VCaP (cell line): ENCODE measurements at regions not wholly inside any gene's neighbourhood (a gene's known extent, or its start where the extent isn't known, plus 50 kb on each side); places are given as distances from the start of the nearest gene placed in this dataset.

Experiments used
- H3K27ac ChIP-seq: fragments of 450-650 bp; 2 replicates; pipeline ENCODE4 v1.5.1; 2017
- CTCF ChIP-seq: fragments of 450-650 bp; conservative IDR thresholded peaks from 2 replicates; pipeline ENCODE4 v1.5.1; 2017; ENCODE audit warnings: mild to moderate bottlenecking, moderate library complexity

- no peak overlapping the region for H3K27ac ChIP-seq
- TF ChIP-seq CTCF = no peak
These were observed 808.8 kb downstream of the GALC start for GRCh38 chr14:87184180-87184579.

- no peak overlapping the region for H3K27ac ChIP-seq
- TF ChIP-seq CTCF = no peak
These were observed 811.7 kb downstream of the GALC start for GRCh38 chr14:87181288-87181687.

- no peak overlapping the region for H3K27ac ChIP-seq
- TF ChIP-seq CTCF = no peak
These were observed 813.0 kb downstream of the GALC start for GRCh38 chr14:87179936-87180335.

GRCh38 chr14:87178277-87178676, 814.7 kb downstream of the GALC start:
- H3K27ac ChIP-seq = no peak overlapping the region
- no peak for TF ChIP-seq CTCF

- no peak overlapping the region for H3K27ac ChIP-seq
- no peak for TF ChIP-seq CTCF
These were observed 817.8 kb downstream of the GALC start for GRCh38 chr14:87175175-87175574.

GRCh38 chr14:87171141-87171540, 821.8 kb downstream of the GALC start:
- no peak for TF ChIP-seq CTCF
- no peak overlapping the region for H3K27ac ChIP-seq

- no peak for TF ChIP-seq CTCF
- no peak overlapping the region for H3K27ac ChIP-seq
These were observed 822.8 kb downstream of the GALC start for GRCh38 chr14:87170179-87170578.

GRCh38 chr14:87169362-87169761, 823.6 kb downstream of the GALC start:
- H3K27ac ChIP-seq = no peak overlapping the region
- no peak for TF ChIP-seq CTCF
